Upper lobe of left lung (tissue), 4 donors: ENCODE measurements at regions not wholly inside any gene's neighbourhood (a gene's known extent, or its start where the extent isn't known, plus 50 kb on each side); places are given as distances from the start of the nearest gene placed in this dataset.

ENCODE experiments used
- POLR2A ChIP-seq, 4 donors: fragments of 450-650 bp; IDR thresholded peaks; one replicate each; pipeline ENCODE4 v1.5.1; 2016 to 2017; ENCODE audit warnings: antibody characterized with exemption in 4 of 4, mild to moderate bottlenecking in 2 of 4
- POLR2AphosphoS5 ChIP-seq, 2 donors: sonication (generic); formaldehyde crosslinking; IDR thresholded peaks; one replicate each; pipeline ENCODE4 v1.5.1; 2017; ENCODE audit warnings: antibody characterized with exemption in 2 of 2

DNA sequence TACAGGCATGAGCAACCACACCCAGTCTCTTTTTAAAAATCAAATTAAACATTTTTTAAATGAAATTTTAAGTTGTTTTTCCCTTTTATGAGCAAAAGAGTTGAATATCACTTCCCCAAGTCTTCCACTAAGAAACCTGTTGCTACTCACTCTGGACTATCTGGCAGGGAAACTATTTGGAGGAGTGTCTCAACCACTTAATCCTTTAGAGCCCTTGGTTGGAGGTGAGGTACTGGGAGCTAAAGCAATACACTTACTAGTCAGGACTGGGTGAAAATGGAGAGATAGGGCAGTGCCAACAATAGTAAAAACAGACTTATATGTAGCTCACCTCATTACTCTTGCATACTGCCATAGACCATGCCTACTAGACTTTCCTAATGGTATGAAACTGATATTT is 135.5 kb downstream of the RND3 start:
- TF ChIP-seq POLR2A (IDR thresholded peaks at IDR 0.05), result no peak
- no peak for TF ChIP-seq POLR2AphosphoS5 (IDR thresholded peaks at IDR 0.05)
